HG03378 (cell line): ENCODE measurements at regions not wholly inside any gene's neighbourhood (a gene's known extent, or its start where the extent isn't known, plus 50 kb on each side); places are given as distances from the start of the nearest gene placed in this dataset.

Experiments used
- ATAC-seq: cut with Tn5 transposase; IDR thresholded peaks from one replicate; pipeline ENCODE4 v1.9.1; 2021; ENCODE audit warnings: mild to moderate bottlenecking, moderate library complexity; ENCODE audit not compliant: unreplicated experiment

GRCh38 chr12:43052441-43052840, 462.9 kb upstream of the PRICKLE1 start:
- no peak for ATAC-seq

GRCh38 chr12:43044241-43044640, 454.7 kb upstream of the PRICKLE1 start:
- no peak for ATAC-seq

DNA sequence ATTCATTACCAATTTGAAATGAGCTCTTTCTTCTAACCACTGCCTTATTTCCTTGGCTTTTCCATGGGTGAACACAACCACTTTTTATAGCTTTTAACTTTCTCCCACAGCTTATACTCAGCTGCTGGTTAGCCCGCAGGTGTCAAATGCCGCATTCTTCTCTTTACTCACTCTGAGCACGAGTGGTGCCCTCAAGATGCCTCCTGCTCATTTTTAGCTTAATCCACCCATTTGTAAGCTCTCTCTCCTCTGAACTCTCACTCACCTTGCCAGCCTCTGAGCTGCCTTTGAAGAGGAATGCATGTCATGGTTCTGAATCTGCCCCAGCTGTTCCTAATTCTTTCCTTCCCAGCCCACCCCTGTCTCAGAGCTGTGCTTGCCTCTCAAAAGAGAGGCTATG, 449.4 kb upstream of the PRICKLE1 start:
- no peak for ATAC-seq

- ATAC-seq: no peak
Observed at GRCh38 chr12:43029971-43030370, 440.4 kb upstream of the PRICKLE1 start.

GRCh38 chr12:43028826-43029225, 439.3 kb upstream of the PRICKLE1 start:
- no peak for ATAC-seq

DNA sequence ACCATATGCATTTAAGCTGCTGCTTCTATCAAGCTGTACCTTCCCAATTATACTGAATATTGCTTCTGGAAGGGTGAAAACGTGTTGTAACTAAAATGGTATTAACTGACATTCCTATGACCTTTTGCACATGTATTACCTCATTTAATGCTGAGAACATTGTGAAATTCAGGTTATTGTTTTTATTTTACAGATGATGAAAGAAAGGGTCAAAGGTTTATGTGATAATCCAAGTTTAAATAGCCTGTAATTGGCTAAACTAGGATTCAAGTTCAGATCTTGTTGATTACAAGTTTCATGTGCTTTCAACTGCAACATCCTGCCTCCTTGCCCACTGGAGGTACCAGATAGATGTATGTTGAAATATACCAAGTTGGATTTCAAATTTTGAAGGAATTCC, 433.3 kb upstream of the PRICKLE1 start:
- no peak for ATAC-seq

GRCh38 chr12:43015090-43015737, 425.7 kb upstream of the PRICKLE1 start:
- no peak for ATAC-seq

GRCh38 chr12:43011383-43011926, 421.9 kb upstream of the PRICKLE1 start:
- peak; percentile 80 for ATAC-seq

GRCh38 chr12:43009846-43010240, 420.3 kb upstream of the PRICKLE1 start:
- ATAC-seq: no peak

- no peak for ATAC-seq
Observed at GRCh38 chr12:43008953-43009845, 419.7 kb upstream of the PRICKLE1 start.

- ATAC-seq: no peak
Observed at GRCh38 chr12:43004908-43005307, 415.4 kb upstream of the PRICKLE1 start.

- ATAC-seq: no peak
Observed at GRCh38 chr12:43004141-43004540, 414.6 kb upstream of the PRICKLE1 start.

GRCh38 chr12:42996869-42997431, 407.4 kb upstream of the PRICKLE1 start:
- ATAC-seq: no peak

DNA sequence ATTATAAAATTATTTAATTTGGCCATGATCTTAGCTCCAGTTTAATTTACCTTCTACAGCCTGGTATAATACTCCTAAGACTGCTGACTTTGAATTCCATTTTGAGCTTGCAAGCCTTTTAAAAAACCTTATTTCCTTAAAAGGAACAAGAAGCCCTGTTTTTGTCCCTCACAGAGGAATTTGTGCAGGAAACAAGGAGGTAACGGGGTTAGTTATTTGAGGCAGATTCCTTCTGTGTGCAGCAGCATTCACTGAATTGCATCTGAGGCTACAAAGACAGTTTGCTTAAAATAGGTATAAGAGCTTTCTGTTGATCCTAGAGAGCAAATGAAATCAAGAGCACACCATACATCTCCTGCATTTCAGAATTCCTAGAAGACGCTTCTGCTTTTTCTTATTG, 403.3 kb upstream of the PRICKLE1 start:
- no peak for ATAC-seq

- no peak for ATAC-seq
Observed at GRCh38 chr12:42990387-42990786, 400.8 kb upstream of the PRICKLE1 start.

GRCh38 chr12:42987216-42987650, 397.7 kb upstream of the PRICKLE1 start:
- no peak for ATAC-seq

GRCh38 chr12:42985506-42985905, 396.0 kb upstream of the PRICKLE1 start:
- no peak for ATAC-seq

- no peak for ATAC-seq
Observed at GRCh38 chr12:42982828-42983227, 393.3 kb upstream of the PRICKLE1 start.

DNA sequence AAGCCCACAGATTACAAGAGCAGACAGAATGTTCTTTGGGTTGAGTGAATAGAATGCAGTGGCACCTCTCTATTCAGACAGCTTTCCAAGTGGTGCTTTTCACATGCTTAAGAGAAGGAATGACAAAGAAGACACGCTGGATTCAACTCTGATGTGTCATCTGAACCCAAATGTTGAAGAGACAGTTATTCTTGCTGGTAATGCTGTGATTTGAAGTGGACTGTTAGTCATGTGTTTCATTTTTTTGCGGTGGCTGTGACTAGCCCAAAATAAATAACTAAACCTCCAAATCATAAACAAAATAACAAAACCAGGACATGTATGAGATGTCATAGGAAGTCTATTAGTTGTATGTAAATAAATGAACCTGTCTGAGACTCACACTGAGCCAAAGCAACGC, 391.8 kb upstream of the PRICKLE1 start:
- no peak for ATAC-seq

GRCh38 chr12:42980441-42980840, 390.9 kb upstream of the PRICKLE1 start:
- ATAC-seq: no peak

DNA sequence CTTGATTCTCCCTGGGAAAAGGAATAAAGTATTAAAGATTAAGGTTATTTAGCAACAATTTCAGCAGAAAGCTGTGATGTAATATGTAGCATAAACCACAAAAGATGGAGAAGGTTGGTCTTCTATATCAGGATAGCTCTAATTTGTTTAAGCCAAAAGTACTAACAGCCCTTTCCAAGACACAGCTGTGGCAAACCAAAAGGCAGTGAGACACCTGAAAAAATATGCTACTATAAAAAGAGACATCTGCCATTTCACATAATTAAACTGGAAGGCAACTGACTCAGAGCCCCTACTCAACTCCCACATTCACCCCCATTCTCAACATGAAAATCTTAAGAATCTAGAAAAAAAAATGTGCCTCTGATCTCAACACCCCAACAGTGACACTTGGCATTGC, 390.2 kb upstream of the PRICKLE1 start:
- ATAC-seq: no peak

GRCh38 chr12:42978708-42979107, 389.2 kb upstream of the PRICKLE1 start:
- ATAC-seq: no peak
